ENCODE measurements at regions not wholly inside any gene's neighbourhood (a gene's known extent, or its start where the extent isn't known, plus 50 kb on each side); places are given as distances from the start of the nearest gene placed in this dataset.

DNA sequence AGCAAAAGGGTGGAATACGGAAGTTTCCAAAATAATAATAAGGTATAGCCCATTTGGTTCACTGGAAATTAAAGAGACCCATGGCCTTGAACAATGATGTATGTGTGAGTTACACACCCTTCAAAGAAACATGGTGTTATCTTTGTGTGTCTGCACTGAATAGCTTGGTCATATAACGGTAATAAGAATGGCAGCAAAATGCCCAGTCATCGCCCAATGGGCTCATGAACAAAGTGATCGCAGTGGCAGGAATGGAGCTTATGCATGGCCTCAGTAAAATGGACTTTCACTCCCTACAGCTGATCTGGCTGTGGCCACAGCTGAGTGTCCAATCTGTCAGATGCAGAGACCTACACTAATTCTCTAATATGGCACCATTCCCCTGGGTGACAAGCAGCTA is 201.3 kb downstream of the RPIA start:
- TF ChIP-seq, protein P1, sequence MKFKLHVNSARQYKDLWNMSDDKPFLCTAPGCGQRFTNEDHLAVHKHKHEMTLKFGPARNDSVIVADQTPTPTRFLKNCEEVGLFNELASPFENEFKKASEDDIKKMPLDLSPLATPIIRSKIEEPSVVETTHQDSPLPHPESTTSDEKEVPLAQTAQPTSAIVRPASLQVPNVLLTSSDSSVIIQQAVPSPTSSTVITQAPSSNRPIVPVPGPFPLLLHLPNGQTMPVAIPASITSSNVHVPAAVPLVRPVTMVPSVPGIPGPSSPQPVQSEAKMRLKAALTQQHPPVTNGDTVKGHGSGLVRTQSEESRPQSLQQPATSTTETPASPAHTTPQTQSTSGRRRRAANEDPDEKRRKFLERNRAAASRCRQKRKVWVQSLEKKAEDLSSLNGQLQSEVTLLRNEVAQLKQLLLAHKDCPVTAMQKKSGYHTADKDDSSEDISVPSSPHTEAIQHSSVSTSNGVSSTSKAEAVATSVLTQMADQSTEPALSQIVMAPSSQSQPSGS (IDR thresholded peaks at IDR 0.05; ENCODE audit: low read length): no peak
- TF ChIP-seq, protein P2, sequence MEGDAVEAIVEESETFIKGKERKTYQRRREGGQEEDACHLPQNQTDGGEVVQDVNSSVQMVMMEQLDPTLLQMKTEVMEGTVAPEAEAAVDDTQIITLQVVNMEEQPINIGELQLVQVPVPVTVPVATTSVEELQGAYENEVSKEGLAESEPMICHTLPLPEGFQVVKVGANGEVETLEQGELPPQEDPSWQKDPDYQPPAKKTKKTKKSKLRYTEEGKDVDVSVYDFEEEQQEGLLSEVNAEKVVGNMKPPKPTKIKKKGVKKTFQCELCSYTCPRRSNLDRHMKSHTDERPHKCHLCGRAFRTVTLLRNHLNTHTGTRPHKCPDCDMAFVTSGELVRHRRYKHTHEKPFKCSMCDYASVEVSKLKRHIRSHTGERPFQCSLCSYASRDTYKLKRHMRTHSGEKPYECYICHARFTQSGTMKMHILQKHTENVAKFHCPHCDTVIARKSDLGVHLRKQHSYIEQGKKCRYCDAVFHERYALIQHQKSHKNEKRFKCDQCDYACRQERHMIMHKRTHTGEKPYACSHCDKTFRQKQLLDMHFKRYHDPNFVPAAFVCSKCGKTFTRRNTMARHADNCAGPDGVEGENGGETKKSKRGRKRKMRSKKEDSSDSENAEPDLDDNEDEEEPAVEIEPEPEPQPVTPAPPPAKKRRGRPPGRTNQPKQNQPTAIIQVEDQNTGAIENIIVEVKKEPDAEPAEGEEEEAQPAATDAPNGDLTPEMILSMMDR (IDR thresholded peaks at IDR 0.05 in 2 of 3, conservative IDR thresholded peaks at IDR 0.05 in 1 of 3; ENCODE audit: control insufficient read depth in 2 of 3, extremely low read depth in 1 of 3, insufficient read depth in 1 of 3, low read depth in 3 of 3, low read length in 3 of 3): no peak
- TF ChIP-seq BHLHE40 (IDR thresholded peaks at IDR 0.05; ENCODE audit: borderline replicate concordance in 1 of 2, low read depth in 2 of 2, low read length in 1 of 2): no peak
- TF ChIP-seq, protein P3, sequence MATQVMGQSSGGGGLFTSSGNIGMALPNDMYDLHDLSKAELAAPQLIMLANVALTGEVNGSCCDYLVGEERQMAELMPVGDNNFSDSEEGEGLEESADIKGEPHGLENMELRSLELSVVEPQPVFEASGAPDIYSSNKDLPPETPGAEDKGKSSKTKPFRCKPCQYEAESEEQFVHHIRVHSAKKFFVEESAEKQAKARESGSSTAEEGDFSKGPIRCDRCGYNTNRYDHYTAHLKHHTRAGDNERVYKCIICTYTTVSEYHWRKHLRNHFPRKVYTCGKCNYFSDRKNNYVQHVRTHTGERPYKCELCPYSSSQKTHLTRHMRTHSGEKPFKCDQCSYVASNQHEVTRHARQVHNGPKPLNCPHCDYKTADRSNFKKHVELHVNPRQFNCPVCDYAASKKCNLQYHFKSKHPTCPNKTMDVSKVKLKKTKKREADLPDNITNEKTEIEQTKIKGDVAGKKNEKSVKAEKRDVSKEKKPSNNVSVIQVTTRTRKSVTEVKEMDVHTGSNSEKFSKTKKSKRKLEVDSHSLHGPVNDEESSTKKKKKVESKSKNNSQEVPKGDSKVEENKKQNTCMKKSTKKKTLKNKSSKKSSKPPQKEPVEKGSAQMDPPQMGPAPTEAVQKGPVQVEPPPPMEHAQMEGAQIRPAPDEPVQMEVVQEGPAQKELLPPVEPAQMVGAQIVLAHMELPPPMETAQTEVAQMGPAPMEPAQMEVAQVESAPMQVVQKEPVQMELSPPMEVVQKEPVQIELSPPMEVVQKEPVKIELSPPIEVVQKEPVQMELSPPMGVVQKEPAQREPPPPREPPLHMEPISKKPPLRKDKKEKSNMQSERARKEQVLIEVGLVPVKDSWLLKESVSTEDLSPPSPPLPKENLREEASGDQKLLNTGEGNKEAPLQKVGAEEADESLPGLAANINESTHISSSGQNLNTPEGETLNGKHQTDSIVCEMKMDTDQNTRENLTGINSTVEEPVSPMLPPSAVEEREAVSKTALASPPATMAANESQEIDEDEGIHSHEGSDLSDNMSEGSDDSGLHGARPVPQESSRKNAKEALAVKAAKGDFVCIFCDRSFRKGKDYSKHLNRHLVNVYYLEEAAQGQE (IDR thresholded peaks at IDR 0.05; ENCODE audit: low read depth, low read length): no peak
- no peak for TF ChIP-seq ZBED1 (IDR thresholded peaks at IDR 0.05; ENCODE audit: borderline replicate concordance)
- no peak for TF ChIP-seq BACH1 (IDR thresholded peaks at IDR 0.05; ENCODE audit: borderline replicate concordance)
